ENCODE measurements at regions not wholly inside any gene's neighbourhood (a gene's known extent, or its start where the extent isn't known, plus 50 kb on each side); places are given as distances from the start of the nearest gene placed in this dataset.

DNA sequence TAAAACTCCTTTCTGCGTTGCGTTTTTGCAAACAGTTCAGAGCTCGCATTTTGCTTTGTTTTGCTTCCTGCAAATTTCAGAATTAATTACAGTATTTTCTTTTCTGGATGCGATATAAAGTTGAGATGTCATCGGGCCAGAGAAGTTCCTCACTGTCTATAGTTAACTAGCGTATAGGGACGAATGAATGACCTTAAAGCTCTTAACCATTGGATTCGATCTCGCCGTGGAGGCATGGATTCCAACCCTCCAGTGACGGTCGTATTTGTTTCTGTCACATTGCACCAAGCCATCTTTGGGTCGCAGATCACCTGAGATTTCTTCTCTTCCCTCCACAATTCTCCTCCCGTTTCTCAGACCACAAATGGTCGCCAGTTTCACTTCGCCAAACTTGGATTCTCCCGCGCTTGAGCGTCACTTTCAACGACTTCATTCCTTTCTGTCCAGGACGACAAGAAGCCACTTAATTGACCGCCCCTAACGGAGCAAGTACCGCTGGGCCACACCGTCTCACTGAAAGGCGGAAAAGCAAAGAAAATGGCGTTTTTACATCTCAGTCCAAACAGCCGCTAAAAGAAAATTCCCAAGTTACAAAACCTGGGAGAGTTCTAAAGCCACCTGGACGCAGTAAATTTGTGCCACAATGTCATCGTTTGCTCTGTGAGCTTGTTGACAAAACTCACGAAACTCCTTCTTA is 85.3 kb upstream of the ZNF184 start:
- Histone ChIP-seq H3K4me1 (replicated peaks in 1 of 2) (no peaks in the 10 kb centered on the region), H3K27ac (no peak overlapping the region), H3K4me3 (no peak overlapping the region), H3K9me3 (replicated peaks in 1 of 3) (no peaks in the 10 kb centered on the region), H3K27me3 (peaks cover 82% of the 10 kb centered on the region), H3K36me3 (replicated peaks in 1 of 2) (no peaks in the 10 kb centered on the region)
- no peak for DNase-seq
- intact Hi-C loops (cut with DNase I) = no loop called here
- TF ChIP-seq, protein P1, sequence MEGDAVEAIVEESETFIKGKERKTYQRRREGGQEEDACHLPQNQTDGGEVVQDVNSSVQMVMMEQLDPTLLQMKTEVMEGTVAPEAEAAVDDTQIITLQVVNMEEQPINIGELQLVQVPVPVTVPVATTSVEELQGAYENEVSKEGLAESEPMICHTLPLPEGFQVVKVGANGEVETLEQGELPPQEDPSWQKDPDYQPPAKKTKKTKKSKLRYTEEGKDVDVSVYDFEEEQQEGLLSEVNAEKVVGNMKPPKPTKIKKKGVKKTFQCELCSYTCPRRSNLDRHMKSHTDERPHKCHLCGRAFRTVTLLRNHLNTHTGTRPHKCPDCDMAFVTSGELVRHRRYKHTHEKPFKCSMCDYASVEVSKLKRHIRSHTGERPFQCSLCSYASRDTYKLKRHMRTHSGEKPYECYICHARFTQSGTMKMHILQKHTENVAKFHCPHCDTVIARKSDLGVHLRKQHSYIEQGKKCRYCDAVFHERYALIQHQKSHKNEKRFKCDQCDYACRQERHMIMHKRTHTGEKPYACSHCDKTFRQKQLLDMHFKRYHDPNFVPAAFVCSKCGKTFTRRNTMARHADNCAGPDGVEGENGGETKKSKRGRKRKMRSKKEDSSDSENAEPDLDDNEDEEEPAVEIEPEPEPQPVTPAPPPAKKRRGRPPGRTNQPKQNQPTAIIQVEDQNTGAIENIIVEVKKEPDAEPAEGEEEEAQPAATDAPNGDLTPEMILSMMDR (IDR thresholded peaks at IDR 0.05) = no peak
- no peak for TF ChIP-seq POLR2A (IDR thresholded peaks at IDR 0.05)
- WGBS, 4 donors = 6 to 10% (median 8%) methylated on average over 31 of the region's 31 CpGs

DNA sequence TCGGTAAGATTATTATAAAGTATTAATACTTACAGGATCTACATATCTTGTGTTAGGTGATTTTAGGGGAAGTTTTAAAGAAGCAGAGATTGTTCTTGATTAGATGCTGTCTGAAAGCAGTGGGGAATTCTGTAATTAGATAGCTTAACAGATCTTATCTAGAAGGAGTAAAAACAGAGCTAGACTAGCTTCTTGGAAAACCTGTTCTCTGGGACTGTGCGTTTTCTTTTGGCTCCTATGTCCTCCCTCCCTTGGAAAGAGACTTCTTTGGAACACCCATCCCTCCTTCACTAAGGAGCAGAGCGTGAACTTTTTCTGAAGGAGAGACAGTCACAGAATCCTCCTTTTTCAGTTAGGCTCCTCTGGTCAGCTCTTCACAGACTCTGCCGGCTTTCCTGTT is 83.5 kb upstream of the ZNF184 start:
- DNase-seq = no peak
- Histone ChIP-seq H3K4me3 (no peak overlapping the region), H3K4me1 (replicated peaks in 1 of 2) (no peaks in the 10 kb centered on the region), H3K9me3 (replicated peaks in 1 of 3) (peaks cover 0 to 4% (median 0%) of the 10 kb centered on the region in 3 donors), H3K36me3 (replicated peaks in 1 of 2) (no peaks in the 10 kb centered on the region), H3K27me3 (peaks cover 74% of the 10 kb centered on the region), H3K27ac (no peak overlapping the region)
- 27 to 34% (median 30%) methylated on average over 4 of the region's 4 CpGs for WGBS, 4 donors
- intact Hi-C loops (cut with DNase I) = no loop called here
- TF ChIP-seq, protein P1 (IDR thresholded peaks at IDR 0.05) = no peak
- TF ChIP-seq POLR2A (IDR thresholded peaks at IDR 0.05) = no peak

DNA sequence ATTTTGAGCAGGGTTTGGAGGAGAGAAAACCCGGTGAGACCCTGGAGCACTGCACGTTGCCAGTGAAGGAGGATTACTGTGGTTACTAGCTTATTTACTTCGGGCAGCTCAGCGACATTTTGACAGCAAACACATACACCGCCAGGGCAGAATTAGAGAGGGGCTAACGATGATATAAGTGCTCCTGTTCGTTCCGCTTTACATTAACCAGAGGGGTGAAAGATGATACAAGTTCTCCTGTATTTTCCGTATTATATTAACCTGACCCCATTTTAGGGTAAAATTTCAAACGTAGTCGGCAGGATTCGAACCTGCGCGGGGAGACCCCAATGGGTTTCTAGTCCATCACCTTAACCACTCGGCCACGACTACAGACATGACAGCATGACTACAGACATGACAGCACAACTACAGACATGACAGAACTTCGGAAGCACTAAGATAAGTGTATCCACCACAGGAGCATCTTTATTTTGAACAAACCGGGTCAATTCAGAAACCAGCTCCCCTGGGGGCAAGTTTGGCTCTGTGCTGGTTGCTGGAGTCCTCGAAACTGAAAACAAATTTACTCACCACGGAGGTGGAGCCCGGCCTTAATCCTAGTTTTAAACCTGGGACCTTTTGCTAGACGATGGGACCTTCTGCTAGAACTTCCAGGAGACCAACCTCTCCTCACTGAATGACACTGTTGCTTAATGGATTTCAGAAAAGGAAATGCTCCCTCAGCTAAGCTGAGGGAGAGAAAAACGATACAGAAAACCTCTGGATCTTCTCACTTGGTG is 80.4 kb upstream of the ZNF184 start:
- no peaks in the 10 kb centered on the region for H3K4me1 ChIP-seq (replicated peaks in 1 of 2)
- WGBS, 4 donors = 3 to 10% (median 9%) methylated on average over 22 to 23 of the region's 23 CpGs
- TF ChIP-seq, protein P1 (IDR thresholded peaks at IDR 0.05) = no peak
- no peak for TF ChIP-seq POLR2A (IDR thresholded peaks at IDR 0.05)
- no peak overlapping the region for H3K27ac ChIP-seq
- no peaks in the 10 kb centered on the region for H3K36me3 ChIP-seq (replicated peaks in 1 of 2)
- H3K4me3 ChIP-seq = no peak overlapping the region
- H3K27me3 ChIP-seq = peaks cover 67% of the 10 kb centered on the region
- peaks cover 0 to 4% (median 0%) of the 10 kb centered on the region in 3 donors for H3K9me3 ChIP-seq (replicated peaks in 1 of 3)
- intact Hi-C loops (cut with DNase I) = no loop called here
- no peak for DNase-seq

DNA sequence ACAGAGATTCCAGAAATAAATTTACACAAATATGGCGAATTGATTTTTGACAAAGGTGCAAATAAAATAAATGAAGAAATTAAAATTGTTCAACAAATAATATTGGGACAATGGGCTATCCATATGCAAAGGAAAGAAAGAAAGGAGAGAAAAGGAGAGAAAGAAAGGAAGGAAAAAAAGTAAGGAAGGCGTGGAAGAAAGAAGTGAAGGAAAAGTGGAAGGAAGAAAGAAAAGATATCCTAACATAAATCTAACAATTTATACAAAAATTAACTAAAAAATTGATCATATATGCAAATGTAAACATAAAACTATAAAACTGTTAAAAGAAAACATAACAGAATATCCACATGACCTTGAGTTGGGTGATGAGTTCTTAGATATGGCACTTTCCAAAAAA is 78.7 kb upstream of the ZNF184 start:
- Histone ChIP-seq H3K27ac (no peak overlapping the region), H3K4me1 (replicated peaks in 1 of 2) (no peaks in the 10 kb centered on the region), H3K4me3 (no peak overlapping the region), H3K9me3 (replicated peaks in 1 of 3) (peaks cover 0 to 4% (median 0%) of the 10 kb centered on the region in 3 donors), H3K27me3 (peaks cover 67% of the 10 kb centered on the region), H3K36me3 (replicated peaks in 1 of 2) (no peaks in the 10 kb centered on the region)
- TF ChIP-seq POLR2A (IDR thresholded peaks at IDR 0.05) = no peak
- TF ChIP-seq, protein P1 (IDR thresholded peaks at IDR 0.05) = no peak
- intact Hi-C loops (cut with DNase I) = no loop called here
- WGBS, 4 donors = 71 to 90% (median 78%) methylated on average over 2 of the region's 2 CpGs
- no peak for DNase-seq

Data from adrenal gland (tissue), 9 donors.